Activated naive CD4-positive, alpha-beta T cell treated with anti-CD3 and anti-CD28 coated beads for 36 hours (primary cell): ENCODE measurements at regions not wholly inside any gene's neighbourhood (a gene's known extent, or its start where the extent isn't known, plus 50 kb on each side); places are given as distances from the start of the nearest gene placed in this dataset.

Source experiments
- CTCF ChIA-PET: fragments of 350-600 bp; sonication (Branson Sonifier 250); formaldehyde crosslinking; loops from one replicate; lab custom pipeline; 2021; ENCODE audit warnings: antibody characterized with exemption; lab: Charles Lee
- DNase-seq: peaks from one replicate; pipeline ENCODE4 v3.0.0-alpha.2; 2020
- H3K27ac Mint-ChIP-seq: one replicate; pipeline ENCODE4 v1.8.0; 2021; ENCODE audit warnings: mild to moderate bottlenecking, mixed read lengths
- H3K27me3 Mint-ChIP-seq: one replicate; pipeline ENCODE4 v1.8.0; 2021; ENCODE audit warnings: low read depth, mixed read lengths
- H3K36me3 Mint-ChIP-seq: one replicate; pipeline ENCODE4 v1.8.0; 2021; ENCODE audit warnings: low read depth, mixed read lengths
- H3K4me1 Mint-ChIP-seq: one replicate; pipeline ENCODE4 v1.8.0; 2021; ENCODE audit warnings: low read depth, mixed read lengths
- H3K4me3 Mint-ChIP-seq: one replicate; pipeline ENCODE4 v1.8.0; 2021; ENCODE audit warnings: mild to moderate bottlenecking, moderate library complexity, mixed read lengths
- H3K9me3 Mint-ChIP-seq: one replicate; pipeline ENCODE4 v1.8.0; 2021; ENCODE audit warnings: mixed read lengths
- intact Hi-C: fragments of 100-400 bp; cut with micrococcal nuclease; formaldehyde crosslinking; loops from one replicate; pipeline ENCODE4 v1.15.1; 2023

DNA sequence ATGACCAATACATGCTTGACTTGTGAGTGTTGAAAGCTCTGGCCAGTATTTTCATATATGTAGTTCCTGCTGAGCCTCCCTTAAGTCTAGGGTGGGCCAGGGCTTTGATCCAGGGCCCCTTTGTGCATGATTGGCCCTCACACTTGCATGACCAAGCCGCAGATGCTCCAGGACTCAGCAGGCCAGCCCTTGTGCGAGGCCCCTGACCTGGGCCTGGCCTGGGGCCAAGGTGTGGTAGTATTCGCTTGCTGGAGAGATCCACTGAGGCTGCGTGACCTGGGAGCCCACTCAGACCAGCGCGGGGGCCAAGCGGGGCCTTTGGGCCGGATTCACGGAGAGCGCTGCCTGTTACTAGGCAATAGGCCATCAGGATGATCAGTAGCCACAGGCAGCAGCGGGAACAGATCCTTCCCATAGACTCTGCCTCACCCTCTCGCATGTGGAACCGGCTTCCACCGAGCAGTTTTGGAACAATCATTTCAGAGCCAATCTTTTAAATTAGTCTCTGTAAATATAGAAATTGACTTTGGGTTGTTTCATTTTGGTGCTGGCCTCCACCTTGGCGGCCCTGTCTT lies 79.0 kb upstream of the PTCH1 start:
- intact Hi-C loops, result no loop called here
- DNase-seq, result no peak
- no peak overlapping the region for H3K27ac Mint-ChIP-seq
- H3K9me3 Mint-ChIP-seq, result no peaks in the 10 kb centered on the region
- CTCF ChIA-PET, result interaction anchor here (0.6 kb wide), 1 partner anchor 647 kb away, joined by 3 read pairs; no protein-coding TSS in a partner anchor
- H3K36me3 Mint-ChIP-seq, result no peaks in the 10 kb centered on the region
- no peak overlapping the region for H3K4me3 Mint-ChIP-seq
- H3K27me3 Mint-ChIP-seq, result no peaks in the 10 kb centered on the region
- H3K4me1 Mint-ChIP-seq, result no peaks in the 10 kb centered on the region

DNA sequence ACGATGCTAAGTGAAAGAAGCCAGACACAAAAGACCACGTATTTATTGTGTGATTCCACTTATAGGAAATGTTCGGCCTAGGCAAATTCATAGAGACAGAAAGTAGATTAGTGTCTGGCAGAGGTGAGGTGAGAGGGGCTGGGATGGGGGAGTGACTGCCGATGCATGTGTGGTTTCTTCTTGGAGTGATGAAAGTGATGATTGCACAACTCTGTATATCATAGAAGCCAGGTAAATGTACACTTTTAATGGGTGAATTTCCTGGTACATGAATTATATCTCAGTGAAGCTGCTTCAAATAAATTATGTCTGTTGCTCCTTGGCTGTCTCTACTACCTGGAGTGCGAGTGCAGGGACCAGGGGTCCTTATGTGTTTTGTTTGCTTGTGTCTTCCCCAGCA lies 76.2 kb upstream of the PTCH1 start:
- intact Hi-C loops, result no loop called here
- H3K4me1 Mint-ChIP-seq, result no peaks in the 10 kb centered on the region
- no peaks in the 10 kb centered on the region for H3K9me3 Mint-ChIP-seq
- H3K4me3 Mint-ChIP-seq, result no peak overlapping the region
- no peak overlapping the region for H3K27ac Mint-ChIP-seq
- H3K36me3 Mint-ChIP-seq, result no peaks in the 10 kb centered on the region
- DNase-seq, result no peak
- CTCF ChIA-PET, result no interaction called here
- H3K27me3 Mint-ChIP-seq, result no peaks in the 10 kb centered on the region

DNA sequence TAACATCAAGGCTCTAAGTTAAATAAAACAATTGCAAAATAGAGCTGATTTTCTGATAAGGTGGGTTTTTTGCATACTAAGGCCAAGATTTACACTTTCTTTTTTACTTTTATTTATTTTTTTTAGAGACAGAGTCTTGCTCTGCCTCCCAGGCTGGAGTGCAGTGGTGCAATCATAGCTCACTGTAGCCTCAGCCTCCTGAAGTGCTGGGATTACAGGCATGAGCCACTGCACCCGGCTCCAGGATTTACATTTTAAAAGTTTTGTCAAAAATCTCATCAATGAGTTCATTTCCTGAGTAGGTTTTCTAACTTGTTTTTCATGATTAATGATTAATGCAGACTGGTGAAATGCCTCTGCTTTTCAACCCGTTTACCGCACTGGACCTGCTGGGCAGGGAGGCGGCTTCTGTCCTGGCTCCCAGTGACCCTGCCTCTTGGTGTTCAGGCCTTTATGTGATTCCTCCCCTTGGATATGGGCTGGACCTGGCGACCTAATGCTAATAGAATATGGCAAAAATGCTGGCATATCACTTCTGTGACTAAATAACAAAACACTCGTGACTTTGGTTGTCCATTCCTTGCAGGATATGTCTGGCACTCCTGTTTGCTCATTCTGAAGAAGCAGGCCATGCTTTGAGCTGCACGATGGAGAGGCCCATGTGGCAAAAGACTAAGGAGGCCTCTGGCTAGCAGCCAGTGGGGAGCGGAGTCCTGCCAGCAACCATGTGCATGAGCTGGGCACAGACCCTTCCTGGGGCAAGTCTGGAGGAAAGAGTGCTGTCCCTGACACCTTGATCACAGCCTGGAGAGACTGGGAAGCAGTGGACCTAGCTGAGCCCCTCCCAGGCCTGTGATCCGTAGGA lies 72.2 kb upstream of the PTCH1 start:
- CTCF ChIA-PET, result no interaction called here
- no peak for DNase-seq
- no peak overlapping the region for H3K27ac Mint-ChIP-seq
- no peaks in the 10 kb centered on the region for H3K9me3 Mint-ChIP-seq
- intact Hi-C loops, result no loop called here
- H3K4me3 Mint-ChIP-seq, result no peak overlapping the region
- no peaks in the 10 kb centered on the region for H3K36me3 Mint-ChIP-seq
- no peaks in the 10 kb centered on the region for H3K27me3 Mint-ChIP-seq
- H3K4me1 Mint-ChIP-seq, result no peaks in the 10 kb centered on the region

DNA sequence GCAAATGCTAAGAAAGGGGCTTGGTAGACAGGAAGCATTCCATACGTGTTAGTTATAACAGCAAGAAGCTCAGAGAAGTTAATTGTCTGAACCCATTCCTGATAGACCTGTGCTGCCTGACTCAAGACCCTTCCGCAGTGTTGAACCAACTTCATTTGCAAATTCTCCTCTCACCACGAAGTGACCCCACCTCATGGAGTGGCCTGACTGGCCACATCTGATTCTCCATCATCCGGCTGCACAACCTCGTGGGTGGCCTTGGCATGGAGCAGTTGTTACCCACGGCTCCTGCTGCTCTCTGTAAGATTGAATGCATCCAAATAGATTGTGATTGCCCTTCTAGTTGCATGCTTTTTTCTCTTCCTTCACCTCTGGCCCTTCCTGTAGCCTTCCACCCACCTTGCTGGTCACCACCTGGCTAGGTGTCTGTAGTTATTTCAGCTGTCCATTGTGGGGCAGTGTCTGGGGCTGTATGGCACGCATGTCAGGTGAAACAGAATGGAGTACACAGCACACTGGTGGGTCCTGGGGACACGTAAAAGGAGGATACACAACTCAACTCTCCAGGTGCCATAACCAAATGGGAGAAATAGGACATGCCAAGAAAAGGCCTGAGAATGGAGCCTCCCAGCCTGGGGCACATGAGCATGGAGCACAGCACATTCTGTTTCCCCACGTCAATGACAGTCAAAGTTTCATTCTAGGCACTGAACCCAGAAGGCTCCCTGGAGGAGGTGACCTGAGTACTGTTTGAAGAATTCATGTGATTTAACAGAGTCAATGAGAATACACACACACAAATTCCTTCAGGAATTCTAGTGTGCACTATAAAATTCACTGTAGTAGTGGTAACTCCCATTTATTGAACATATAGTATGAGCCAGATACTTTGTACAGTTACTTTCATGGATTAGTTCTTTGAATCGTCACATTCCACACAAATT lies 70.5 kb upstream of the PTCH1 start:
- no peaks in the 10 kb centered on the region for H3K36me3 Mint-ChIP-seq

DNA sequence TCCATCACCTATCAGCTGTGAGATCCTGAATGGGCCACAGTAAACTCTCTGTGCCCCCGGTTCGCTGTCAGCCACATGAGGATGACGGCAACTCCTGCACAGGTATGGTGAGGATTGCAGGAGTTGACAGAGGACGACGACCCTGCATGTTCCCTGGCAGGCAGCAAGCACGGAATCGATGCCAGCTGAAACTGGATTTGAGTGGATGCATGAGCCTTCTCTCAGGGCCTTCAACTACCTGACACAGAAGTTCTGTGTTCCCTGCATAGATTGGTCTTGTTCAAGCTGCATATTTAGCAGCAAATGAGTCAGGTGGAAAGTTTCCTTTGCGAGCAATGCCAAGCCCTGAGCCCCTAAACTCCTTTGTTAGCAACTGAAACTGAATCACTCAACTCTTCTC lies 69.6 kb upstream of the PTCH1 start:
- Mint-ChIP-seq H3K27ac (no peak overlapping the region), H3K9me3 (no peaks in the 10 kb centered on the region), H3K4me3 (no peak overlapping the region), H3K36me3 (no peaks in the 10 kb centered on the region), H3K4me1 (no peaks in the 10 kb centered on the region), H3K27me3 (no peaks in the 10 kb centered on the region)
- intact Hi-C loops, result no loop called here
- CTCF ChIA-PET, result interaction anchor here (0.6 kb wide), 1 partner anchor 225 kb away, joined by 3 read pairs; no protein-coding TSS in a partner anchor
- DNase-seq, result no peak

More for the DNA sequence above, 70.5 kb upstream of the PTCH1 start:
- intact Hi-C loops, result no loop called here
- H3K27me3 Mint-ChIP-seq, result no peaks in the 10 kb centered on the region
- no peaks in the 10 kb centered on the region for H3K9me3 Mint-ChIP-seq
- DNase-seq, result no peak
- no peak overlapping the region for H3K27ac Mint-ChIP-seq
- CTCF ChIA-PET, result no interaction called here
- H3K4me1 Mint-ChIP-seq, result no peaks in the 10 kb centered on the region
- H3K4me3 Mint-ChIP-seq, result no peak overlapping the region

DNA sequence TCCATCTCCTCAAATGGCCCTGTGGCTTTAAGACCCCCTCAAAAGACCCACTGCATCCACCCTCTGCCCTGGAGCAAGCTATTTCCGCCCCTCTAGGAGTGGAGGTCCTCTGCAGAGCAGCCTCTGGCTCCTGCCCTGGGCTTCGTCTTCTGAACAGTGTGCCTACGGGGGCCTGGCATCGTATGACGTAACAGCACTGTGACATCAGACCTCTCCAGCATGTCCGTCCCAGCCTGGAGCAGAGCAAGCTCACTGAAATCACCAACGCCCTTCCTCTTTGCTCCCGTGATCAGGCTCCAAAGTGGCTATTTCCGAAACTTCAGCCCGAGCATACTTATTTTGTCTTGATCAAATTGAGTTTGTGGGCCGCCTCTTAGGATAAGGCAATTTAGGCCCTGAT lies 69.1 kb upstream of the PTCH1 start:
- DNase-seq, result no peak
- no peak overlapping the region for H3K27ac Mint-ChIP-seq
- intact Hi-C loops, result no loop called here
- no peaks in the 10 kb centered on the region for H3K27me3 Mint-ChIP-seq
- CTCF ChIA-PET, result no interaction called here
- H3K9me3 Mint-ChIP-seq, result no peaks in the 10 kb centered on the region
- H3K4me3 Mint-ChIP-seq, result no peak overlapping the region
- H3K36me3 Mint-ChIP-seq, result no peaks in the 10 kb centered on the region
- H3K4me1 Mint-ChIP-seq, result no peaks in the 10 kb centered on the region

DNA sequence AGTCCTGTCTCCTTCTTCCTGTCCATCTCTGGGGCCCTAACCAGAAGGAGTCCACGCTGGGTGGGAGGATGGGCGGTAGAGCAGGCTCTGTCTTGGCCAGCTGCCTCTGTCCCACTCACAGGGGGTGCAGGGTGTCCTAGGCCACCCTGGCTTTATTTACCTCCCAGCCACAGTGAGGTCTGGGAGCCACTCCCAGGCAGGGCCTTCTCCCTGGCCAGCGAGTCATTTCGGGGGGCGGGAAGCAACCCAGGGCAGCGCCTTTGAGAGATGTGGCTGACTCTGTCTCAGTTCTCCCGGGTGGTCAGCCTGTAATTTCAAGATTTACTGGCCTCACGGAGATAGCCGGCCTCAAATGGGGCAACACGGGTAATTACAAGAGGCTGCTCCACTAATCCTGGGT lies 67.4 kb upstream of the PTCH1 start:
- Mint-ChIP-seq H3K27ac (no peak overlapping the region), H3K27me3 (no peaks in the 10 kb centered on the region), H3K36me3 (no peaks in the 10 kb centered on the region), H3K9me3 (no peaks in the 10 kb centered on the region), H3K4me3 (no peak overlapping the region), H3K4me1 (no peaks in the 10 kb centered on the region)
- no peak for DNase-seq
- intact Hi-C loops, result no loop called here
- CTCF ChIA-PET, result no interaction called here

DNA sequence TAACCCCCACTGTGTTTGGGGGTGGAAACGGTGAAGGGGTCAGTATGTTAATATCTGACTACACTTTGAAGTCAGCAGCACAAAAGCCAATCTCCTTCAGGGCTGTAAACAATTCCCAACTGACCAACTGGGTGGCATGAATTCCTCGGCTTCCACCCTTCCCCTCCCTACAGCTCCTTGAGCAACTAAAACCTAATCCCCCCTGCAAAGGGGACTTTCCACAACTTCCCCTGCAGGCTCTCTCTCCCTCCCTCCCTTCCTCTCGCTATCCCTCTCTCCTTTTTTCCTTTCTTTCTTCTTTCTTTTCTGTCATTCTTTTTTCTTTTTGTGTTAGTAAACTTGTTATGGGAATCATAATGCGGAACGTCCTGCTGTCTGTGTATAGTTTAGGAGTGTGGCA lies 65.1 kb upstream of the PTCH1 start:
- no peak for DNase-seq
- intact Hi-C loops, result no loop called here
- Mint-ChIP-seq H3K27me3 (no peaks in the 10 kb centered on the region), H3K9me3 (no peaks in the 10 kb centered on the region), H3K36me3 (no peaks in the 10 kb centered on the region), H3K4me1 (no peaks in the 10 kb centered on the region), H3K27ac (no peak overlapping the region), H3K4me3 (no peak overlapping the region)
- CTCF ChIA-PET, result no interaction called here

DNA sequence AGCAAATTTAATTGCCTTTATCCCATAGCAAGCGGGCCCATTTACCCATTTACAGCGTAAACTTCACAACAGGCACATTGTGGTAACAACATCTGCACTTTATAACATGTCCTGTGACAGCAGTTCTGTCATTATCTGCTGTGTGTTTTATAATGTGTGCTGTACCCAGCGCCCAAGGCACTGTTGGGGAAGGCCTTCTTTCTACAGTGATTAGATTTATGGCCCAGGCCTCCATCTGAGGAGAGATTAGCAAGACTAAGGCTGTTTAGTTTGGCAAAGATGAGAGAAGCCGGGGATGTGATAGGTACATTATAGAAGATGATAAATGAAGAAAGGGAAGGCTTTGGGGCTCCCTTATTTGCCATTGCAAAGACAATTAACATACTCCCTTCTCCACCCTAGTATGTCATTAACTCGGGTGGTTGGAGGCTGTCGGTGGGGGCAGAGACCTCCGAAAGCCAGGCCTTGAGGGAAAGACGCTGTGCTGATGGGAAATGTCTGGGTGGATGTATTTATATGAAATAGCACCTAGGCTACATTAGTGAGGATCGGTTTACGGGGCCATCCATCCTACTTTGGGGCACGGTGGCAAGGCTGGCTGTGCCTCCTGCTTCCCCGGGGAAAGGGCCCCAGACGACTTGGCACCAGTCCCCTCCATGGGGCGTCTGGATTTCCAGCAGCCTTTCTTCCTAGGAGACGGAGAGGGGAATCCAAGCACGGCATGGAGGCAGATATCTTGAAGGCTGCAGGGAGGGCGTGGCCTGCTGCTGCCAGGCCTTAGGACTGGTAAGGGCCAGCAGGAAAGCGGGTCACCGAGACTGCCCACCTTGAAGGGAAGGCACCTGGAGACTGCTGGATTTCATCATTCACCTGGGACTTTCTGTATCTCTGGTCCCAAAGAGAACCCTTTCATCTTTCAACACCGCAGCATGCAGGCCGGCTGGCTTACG lies 64.3 kb upstream of the PTCH1 start:
- Mint-ChIP-seq H3K9me3 (no peaks in the 10 kb centered on the region), H3K36me3 (no peaks in the 10 kb centered on the region), H3K4me1 (no peaks in the 10 kb centered on the region), H3K4me3 (no peak overlapping the region), H3K27ac (no peak overlapping the region), H3K27me3 (peaks cover 2% of the 10 kb centered on the region)
- CTCF ChIA-PET, result no interaction called here
- intact Hi-C loops, result no loop called here
- no peak for DNase-seq

DNA sequence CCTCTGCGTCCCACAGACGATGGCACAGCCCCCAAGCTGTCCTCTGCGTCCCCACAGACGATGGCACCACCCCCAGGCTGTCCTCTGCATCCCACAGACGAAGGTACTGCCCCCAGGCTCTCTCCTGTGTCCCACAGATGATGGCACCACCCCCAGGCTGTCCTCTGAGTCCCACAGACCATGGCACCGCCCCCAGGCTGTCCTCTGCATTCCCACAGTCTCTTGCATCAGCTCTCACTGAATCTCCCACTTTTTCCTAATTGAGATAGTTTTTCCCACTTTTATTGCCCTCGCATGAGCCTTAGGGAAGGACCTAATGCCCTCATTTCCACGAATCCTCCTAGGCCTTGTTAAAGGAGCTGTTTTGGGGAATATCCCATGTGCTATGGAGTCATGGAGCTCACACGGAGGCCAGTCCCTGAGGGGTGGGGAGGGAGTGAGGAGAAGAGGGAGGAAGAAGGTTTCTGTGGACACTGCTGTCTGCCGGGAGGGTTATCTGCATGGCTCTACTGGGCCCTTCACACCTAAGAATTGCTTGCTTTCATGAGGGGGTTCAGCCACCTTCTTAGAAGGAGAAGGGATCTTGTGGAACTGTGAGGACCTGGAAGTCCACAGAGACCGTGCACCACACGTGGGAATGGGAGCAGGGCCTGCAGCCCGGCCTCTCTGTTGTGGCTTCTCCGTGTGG lies 58.2 kb upstream of the PTCH1 start:
- H3K27ac Mint-ChIP-seq, result no peak overlapping the region
- CTCF ChIA-PET, result interaction anchor here (0.6 to 0.7 kb wide), 3 partner anchors 45 to 311 kb away, joined by 4 to 5 read pairs (median 5); no protein-coding TSS in a partner anchor
- H3K36me3 Mint-ChIP-seq, result no peaks in the 10 kb centered on the region
- peaks cover 13% of the 10 kb centered on the region for H3K4me1 Mint-ChIP-seq
- intact Hi-C loops, result no loop called here
- H3K4me3 Mint-ChIP-seq, result no peak overlapping the region
- no peaks in the 10 kb centered on the region for H3K9me3 Mint-ChIP-seq
- no peak for DNase-seq
- H3K27me3 Mint-ChIP-seq, result peaks cover 25% of the 10 kb centered on the region

DNA sequence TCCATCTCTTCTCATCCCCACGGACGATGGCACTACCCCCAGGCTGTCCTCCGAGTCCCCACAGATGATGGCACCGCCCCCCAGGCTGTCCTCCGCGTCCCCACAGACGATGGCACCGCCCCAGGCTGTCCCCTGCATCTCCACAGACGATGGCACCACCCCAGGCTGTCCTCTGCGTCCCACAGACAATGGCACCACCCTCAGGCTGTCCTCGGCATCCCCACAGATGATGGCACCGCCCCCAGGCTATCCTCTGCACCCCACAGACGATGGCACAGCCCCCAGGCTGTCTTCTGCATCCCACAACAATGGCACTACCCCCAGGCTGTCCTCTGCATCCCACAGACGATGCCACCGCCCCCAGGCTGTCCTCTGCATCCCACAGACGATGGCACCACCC lies 57.4 kb upstream of the PTCH1 start:
- no peaks in the 10 kb centered on the region for H3K36me3 Mint-ChIP-seq
- H3K27ac Mint-ChIP-seq, result no peak overlapping the region
- H3K4me3 Mint-ChIP-seq, result no peak overlapping the region
- CTCF ChIA-PET, result interaction anchor here (0.6 to 0.7 kb wide), 2 partner anchors 16 to 138 kb away, joined by 4 to 5 read pairs; no protein-coding TSS in a partner anchor
- H3K27me3 Mint-ChIP-seq, result peaks cover 32% of the 10 kb centered on the region
- DNase-seq, result peak; percentile 38
- intact Hi-C loops, result no loop called here
- H3K4me1 Mint-ChIP-seq, result peaks cover 16% of the 10 kb centered on the region
- H3K9me3 Mint-ChIP-seq, result no peaks in the 10 kb centered on the region
